ENCODE measurements at regions not wholly inside any gene's neighbourhood (a gene's known extent, or its start where the extent isn't known, plus 50 kb on each side); places are given as distances from the start of the nearest gene placed in this dataset.

DNA sequence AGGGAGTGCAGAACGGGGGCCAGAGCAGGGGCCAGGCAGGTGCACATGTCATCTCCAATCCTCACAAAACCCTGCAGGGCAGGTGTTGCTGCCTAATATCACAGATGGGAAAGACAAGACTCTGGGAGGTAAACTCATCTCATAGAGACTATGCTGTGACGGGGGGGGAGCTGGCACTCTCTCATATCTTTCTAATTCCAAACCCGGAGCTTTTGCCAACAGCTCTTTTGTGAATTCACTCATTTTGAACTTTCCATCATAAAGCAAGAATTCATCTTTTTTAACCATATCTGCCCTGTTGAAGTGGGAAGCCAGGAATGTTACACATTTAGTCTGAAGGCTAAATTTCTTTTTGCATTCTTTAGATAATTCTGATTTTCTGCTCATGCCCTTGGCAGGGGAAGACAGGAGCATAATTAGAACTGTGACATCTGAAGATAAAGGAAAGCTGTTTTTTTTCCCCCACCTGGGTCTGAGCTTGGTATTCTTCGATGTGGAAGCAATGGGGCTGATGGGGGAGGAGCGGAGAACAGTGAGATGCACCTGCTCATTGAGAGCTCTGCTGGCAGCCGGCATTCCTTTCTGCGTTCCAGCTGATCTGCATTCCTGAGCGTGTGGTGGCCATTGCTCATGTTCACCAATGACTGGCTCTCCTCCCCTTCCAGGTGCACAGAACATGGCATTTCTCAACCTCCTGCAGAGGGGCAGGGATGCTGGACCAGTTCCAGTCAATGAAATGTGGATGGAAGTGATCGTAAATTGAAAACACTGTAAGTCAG, 159.2 kb downstream of the NSG2 start:
- no peak for TF ChIP-seq EZH2 (IDR thresholded peaks at IDR 0.05)
- no peak for TF ChIP-seq POLR2AphosphoS5 (IDR thresholded peaks at IDR 0.05; ENCODE audit: borderline replicate concordance, low read depth, low read length)
- no peak for TF ChIP-seq FOXP2 (optimal IDR thresholded peaks at IDR 0.05; ENCODE audit: control extremely low read depth, extremely low read length, insufficient read depth)
